Osteoblast (primary cell): ENCODE measurements at regions not wholly inside any gene's neighbourhood (a gene's known extent, or its start where the extent isn't known, plus 50 kb on each side); places are given as distances from the start of the nearest gene placed in this dataset.

Experiments used
- DNase-seq: peaks from one replicate; pipeline ENCODE4 v3.0.0; 2011; ENCODE audit warnings: low spot score, mixed read lengths; ENCODE audit not compliant: insufficient read length; ENCODE audit errors: missing footprints
- H2AFZ ChIP-seq: 2 replicates; pipeline ENCODE4 v1.6.0; 2011; ENCODE audit warnings: mild to moderate bottlenecking, low read length
- H3K27ac ChIP-seq: 2 replicates; pipeline ENCODE4 v1.5.1; 2011; ENCODE audit warnings: mild to moderate bottlenecking, low read depth, low read length, moderate library complexity
- H3K27me3 ChIP-seq: 2 replicates; pipeline ENCODE4 v1.6.0; 2012; ENCODE audit warnings: mild to moderate bottlenecking, control low read depth, inconsistent platforms, low read length, moderate library complexity; ENCODE audit not compliant: insufficient read depth
- H3K36me3 ChIP-seq: 2 replicates; pipeline ENCODE4 v1.5.1; 2011; ENCODE audit warnings: mild to moderate bottlenecking, low read length, control low read depth, moderate library complexity; ENCODE audit not compliant: insufficient read depth
- H3K4me1 ChIP-seq: 2 replicates; pipeline ENCODE4 v1.5.1; 2011; ENCODE audit warnings: mild to moderate bottlenecking, low read length, control low read depth, moderate library complexity; ENCODE audit not compliant: insufficient read depth
- H3K4me2 ChIP-seq: 2 replicates; pipeline ENCODE4 v1.6.0; 2011; ENCODE audit warnings: mild to moderate bottlenecking, low read length; ENCODE audit not compliant: insufficient read depth
- H3K4me3 ChIP-seq: fragments of 200-600 bp; sonication (generic); 3 replicates; pipeline ENCODE4 v1.5.1; 2012; ENCODE audit warnings: mild to moderate bottlenecking, low read length, inconsistent platforms; ENCODE audit not compliant: insufficient read depth
- H3K79me2 ChIP-seq: 2 replicates; pipeline ENCODE4 v1.6.0; 2012; ENCODE audit warnings: mild to moderate bottlenecking, low read length, control low read depth, inconsistent platforms; ENCODE audit not compliant: insufficient read depth
- H3K9me3 ChIP-seq: 2 replicates; pipeline ENCODE4 v1.5.1; 2011; ENCODE audit warnings: low read depth, low read length, control low read depth
- H4K20me1 ChIP-seq: 2 replicates; pipeline ENCODE4 v1.6.0; 2012; ENCODE audit warnings: mild to moderate bottlenecking, low read length, control low read depth; ENCODE audit not compliant: insufficient read depth
- CTCF ChIP-seq: IDR thresholded peaks from 2 replicates; pipeline ENCODE4 v1.5.1; 2011; ENCODE audit warnings: mild to moderate bottlenecking, low read depth, low read length, moderate library complexity; ENCODE audit errors: extremely low read depth

DNA sequence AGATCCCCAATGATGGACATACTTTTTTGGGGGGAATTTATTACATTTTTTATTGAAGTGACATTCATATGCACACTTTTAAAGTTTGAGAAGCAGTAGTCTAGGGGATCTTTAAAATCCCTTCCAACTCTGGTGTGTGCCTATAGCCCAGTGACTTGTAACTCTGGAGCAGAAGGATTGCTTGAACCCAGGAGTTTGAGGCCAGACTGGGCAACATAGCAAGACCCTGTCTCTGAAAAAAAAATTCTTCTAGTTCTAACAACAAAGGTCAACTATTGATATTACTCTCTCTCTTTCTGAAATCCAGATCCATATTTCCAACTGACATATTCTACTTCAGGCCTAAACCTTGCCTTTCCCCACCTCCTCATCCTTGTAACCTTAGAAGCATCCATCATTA lies 148.2 kb upstream of the SPRY4 start:
- peaks cover 15% of the 10 kb centered on the region for H3K4me1 ChIP-seq
- H3K9me3 ChIP-seq = no peaks in the 10 kb centered on the region
- DNase-seq = no peak
- H3K27me3 ChIP-seq = no peaks in the 10 kb centered on the region
- TF ChIP-seq CTCF = no peak
- H3K79me2 ChIP-seq = no peaks in the 10 kb centered on the region
- H3K4me2 ChIP-seq = no peak overlapping the region
- H4K20me1 ChIP-seq = no peaks in the 10 kb centered on the region
- no peak overlapping the region for H2AFZ ChIP-seq
- H3K27ac ChIP-seq = peak overlapping the region; percentile 77
- no peaks in the 10 kb centered on the region for H3K36me3 ChIP-seq
- H3K4me3 ChIP-seq = no peak overlapping the region

GRCh38 chr5:142472306-142472951 lies 147.6 kb upstream of the SPRY4 start:
- no peaks in the 10 kb centered on the region for H4K20me1 ChIP-seq
- H2AFZ ChIP-seq = no peak overlapping the region
- H3K36me3 ChIP-seq = no peaks in the 10 kb centered on the region
- H3K4me3 ChIP-seq = no peak overlapping the region
- H3K4me1 ChIP-seq = peaks cover 15% of the 10 kb centered on the region
- H3K79me2 ChIP-seq = no peaks in the 10 kb centered on the region
- DNase-seq = peak; percentile 94
- no peak for TF ChIP-seq CTCF
- peak overlapping the region; percentile 77 for H3K27ac ChIP-seq
- peak overlapping the region; percentile 28 for H3K4me2 ChIP-seq
- H3K27me3 ChIP-seq = no peaks in the 10 kb centered on the region
- H3K9me3 ChIP-seq = no peaks in the 10 kb centered on the region

- Histone ChIP-seq H3K79me2 (no peaks in the 10 kb centered on the region), H3K27ac (peak overlapping the region; percentile 35), H3K4me2 (peak overlapping the region; percentile 12), H3K4me3 (no peak overlapping the region), H3K36me3 (peaks cover under 1% of the 10 kb centered on the region), H3K9me3 (no peaks in the 10 kb centered on the region), H2AFZ (peak overlapping the region; percentile 76), H3K27me3 (no peaks in the 10 kb centered on the region), H4K20me1 (no peaks in the 10 kb centered on the region), H3K4me1 (peaks cover 11% of the 10 kb centered on the region)
- TF ChIP-seq CTCF = no peak
- DNase-seq = peak; percentile 68
Observed at GRCh38 chr5:142466195-142466971, 141.6 kb upstream of the SPRY4 start.

DNA sequence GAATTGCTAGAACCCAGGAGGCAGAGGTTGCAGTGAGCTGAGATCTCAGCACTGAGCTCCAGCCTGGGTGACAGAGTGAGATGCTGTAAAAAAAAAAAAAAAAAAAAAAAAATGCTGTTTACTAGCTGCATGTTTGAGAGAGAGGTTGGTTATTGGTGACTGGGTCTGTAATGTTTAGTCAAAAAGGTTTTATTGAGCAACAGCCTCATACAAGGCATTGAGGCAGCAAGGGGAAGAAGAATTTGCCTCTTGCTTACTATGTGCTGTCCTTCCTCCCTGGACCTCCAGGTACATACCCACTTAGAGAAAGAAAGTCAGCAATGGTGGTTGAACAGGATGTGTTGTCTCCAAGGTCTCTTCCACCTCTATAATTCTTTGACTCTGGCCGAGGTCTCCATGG lies 140.7 kb upstream of the SPRY4 start:
- DNase-seq = no peak
- Histone ChIP-seq H3K9me3 (no peaks in the 10 kb centered on the region), H3K4me3 (no peak overlapping the region), H3K79me2 (no peaks in the 10 kb centered on the region), H3K27me3 (no peaks in the 10 kb centered on the region), H2AFZ (no peak overlapping the region), H3K4me1 (peaks cover 11% of the 10 kb centered on the region), H4K20me1 (no peaks in the 10 kb centered on the region), H3K36me3 (peaks cover 3% of the 10 kb centered on the region), H3K4me2 (no peak overlapping the region), H3K27ac (no peak overlapping the region)
- TF ChIP-seq CTCF = no peak
